ENCODE measurements at regions not wholly inside any gene's neighbourhood (a gene's known extent, or its start where the extent isn't known, plus 50 kb on each side); places are given as distances from the start of the nearest gene placed in this dataset.

DNA sequence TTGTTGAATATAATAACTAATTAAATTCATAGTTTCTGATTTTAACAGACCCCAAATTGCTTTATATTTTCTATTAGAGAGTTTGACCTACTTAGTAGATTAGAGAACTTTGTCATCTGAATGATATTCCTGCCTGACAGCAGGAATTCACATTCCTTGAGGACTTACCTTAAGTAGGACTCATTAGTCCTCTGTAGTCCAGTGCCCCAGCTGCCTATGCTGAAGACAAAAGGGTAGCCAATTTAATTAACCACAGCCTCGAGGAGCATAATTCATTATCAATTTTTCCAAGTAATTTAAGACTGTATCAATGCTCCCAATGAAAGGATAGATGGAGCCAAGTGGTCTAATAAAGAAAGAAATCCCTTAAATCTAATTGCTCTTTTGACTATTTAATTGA is 1405.0 kb upstream of the IGFBP7 start:
- ChIA-PET CTCF (no interaction called here), POLR2A (no interaction called here)
- H3K4me1 ChIP-seq (ENCODE audit: control insufficient read depth, insufficient read depth, low read length) = no peaks in the 10 kb centered on the region
- no peaks in the 10 kb centered on the region for H3K36me3 ChIP-seq (ENCODE audit: control insufficient read depth in 2 of 2, insufficient read depth in 1 of 2, low read length in 2 of 2)
- TF ChIP-seq ZNF169 (tag by site-specific recombination; IDR thresholded peaks at IDR 0.05) = no peak
- no peak for TF ChIP-seq SP3 (tag by site-specific recombination; IDR thresholded peaks at IDR 0.05)
- TF ChIP-seq, protein P1, sequence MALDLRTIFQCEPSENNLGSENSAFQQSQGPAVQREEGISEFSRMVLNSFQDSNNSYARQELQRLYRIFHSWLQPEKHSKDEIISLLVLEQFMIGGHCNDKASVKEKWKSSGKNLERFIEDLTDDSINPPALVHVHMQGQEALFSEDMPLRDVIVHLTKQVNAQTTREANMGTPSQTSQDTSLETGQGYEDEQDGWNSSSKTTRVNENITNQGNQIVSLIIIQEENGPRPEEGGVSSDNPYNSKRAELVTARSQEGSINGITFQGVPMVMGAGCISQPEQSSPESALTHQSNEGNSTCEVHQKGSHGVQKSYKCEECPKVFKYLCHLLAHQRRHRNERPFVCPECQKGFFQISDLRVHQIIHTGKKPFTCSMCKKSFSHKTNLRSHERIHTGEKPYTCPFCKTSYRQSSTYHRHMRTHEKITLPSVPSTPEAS (tag by site-specific recombination; IDR thresholded peaks at IDR 0.05) = no peak
- TF ChIP-seq, protein P2, sequence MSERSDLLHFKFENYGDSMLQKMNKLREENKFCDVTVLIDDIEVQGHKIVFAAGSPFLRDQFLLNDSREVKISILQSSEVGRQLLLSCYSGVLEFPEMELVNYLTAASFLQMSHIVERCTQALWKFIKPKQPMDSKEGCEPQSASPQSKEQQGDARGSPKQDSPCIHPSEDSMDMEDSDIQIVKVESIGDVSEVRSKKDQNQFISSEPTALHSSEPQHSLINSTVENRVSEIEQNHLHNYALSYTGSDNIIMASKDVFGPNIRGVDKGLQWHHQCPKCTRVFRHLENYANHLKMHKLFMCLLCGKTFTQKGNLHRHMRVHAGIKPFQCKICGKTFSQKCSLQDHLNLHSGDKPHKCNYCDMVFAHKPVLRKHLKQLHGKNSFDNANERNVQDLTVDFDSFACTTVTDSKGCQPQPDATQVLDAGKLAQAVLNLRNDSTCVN (tag by site-specific recombination; optimal IDR thresholded peaks at IDR 0.05) = no peak
- TF ChIP-seq ZNF48 (tag by site-specific recombination; IDR thresholded peaks at IDR 0.05) = no peak
- no peak for TF ChIP-seq ZNF112 (tag by site-specific recombination; IDR thresholded peaks at IDR 0.05)
- TF ChIP-seq ZNF664 (tag by site-specific recombination; IDR thresholded peaks at IDR 0.05) = no peak
- no peak for TF ChIP-seq IKZF3 (tag by site-specific recombination; IDR thresholded peaks at IDR 0.05)
- H3K9me3 ChIP-seq (ENCODE audit: control insufficient read depth, insufficient read depth, low read depth, low read length) = no peaks in the 10 kb centered on the region
- H3K27ac ChIP-seq (ENCODE audit: extremely low read depth, low read depth, low read length) = no peak overlapping the region
- H3K4me3 ChIP-seq (ENCODE audit: low read depth, low read length) = no peak overlapping the region

DNA sequence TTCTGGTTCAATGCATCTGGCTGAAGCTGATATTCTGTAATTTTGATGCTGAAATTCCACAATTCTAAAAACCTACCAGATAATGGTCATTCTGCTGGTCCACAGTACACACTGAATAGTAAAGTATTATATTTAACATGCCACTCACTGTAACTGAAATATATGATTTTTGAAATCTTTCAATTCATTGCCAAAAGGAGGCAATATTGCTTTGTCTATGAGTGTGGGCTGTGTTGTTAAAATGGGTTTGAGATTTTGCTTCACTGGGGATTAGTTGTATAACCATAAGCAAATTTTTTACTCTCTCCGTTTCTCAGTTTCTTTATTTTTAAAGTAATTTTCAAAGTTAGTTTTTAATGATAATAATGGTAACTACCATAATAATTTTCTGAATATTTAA is 1404.1 kb upstream of the IGFBP7 start:
- Histone ChIP-seq H3K4me3 (ENCODE audit: low read depth, low read length) (no peak overlapping the region), H3K9me3 (ENCODE audit: control insufficient read depth, insufficient read depth, low read depth, low read length) (no peaks in the 10 kb centered on the region), H3K27ac (ENCODE audit: extremely low read depth, low read depth, low read length) (no peak overlapping the region), H3K36me3 (ENCODE audit: control insufficient read depth in 2 of 2, insufficient read depth in 1 of 2, low read length in 2 of 2) (no peaks in the 10 kb centered on the region), H3K4me1 (ENCODE audit: control insufficient read depth, insufficient read depth, low read length) (no peaks in the 10 kb centered on the region)
- TF ChIP-seq ZNF791 (tag by site-specific recombination; IDR thresholded peaks at IDR 0.05) (no peak), ZNF23 (tag by site-specific recombination; IDR thresholded peaks at IDR 0.05; ENCODE audit: borderline replicate concordance) (no peak), ZNF114 (tag by site-specific recombination; IDR thresholded peaks at IDR 0.05) (no peak), ZNF501 (tag by site-specific recombination; IDR thresholded peaks at IDR 0.05) (no peak), ZNF184 (tag by site-specific recombination; IDR thresholded peaks at IDR 0.05) (no peak), ZNF19 (tag by site-specific recombination; IDR thresholded peaks at IDR 0.05; ENCODE audit: low read depth) (no peak), SETDB1 (IDR thresholded peaks at IDR 0.05; ENCODE audit: insufficient read length, low read length) (no peak), ZNF664 (tag by site-specific recombination; IDR thresholded peaks at IDR 0.05) (no peak), SCRT1 (tag by site-specific recombination; IDR thresholded peaks at IDR 0.05; ENCODE audit: borderline replicate concordance) (no peak)
- TF ChIP-seq, protein P3, sequence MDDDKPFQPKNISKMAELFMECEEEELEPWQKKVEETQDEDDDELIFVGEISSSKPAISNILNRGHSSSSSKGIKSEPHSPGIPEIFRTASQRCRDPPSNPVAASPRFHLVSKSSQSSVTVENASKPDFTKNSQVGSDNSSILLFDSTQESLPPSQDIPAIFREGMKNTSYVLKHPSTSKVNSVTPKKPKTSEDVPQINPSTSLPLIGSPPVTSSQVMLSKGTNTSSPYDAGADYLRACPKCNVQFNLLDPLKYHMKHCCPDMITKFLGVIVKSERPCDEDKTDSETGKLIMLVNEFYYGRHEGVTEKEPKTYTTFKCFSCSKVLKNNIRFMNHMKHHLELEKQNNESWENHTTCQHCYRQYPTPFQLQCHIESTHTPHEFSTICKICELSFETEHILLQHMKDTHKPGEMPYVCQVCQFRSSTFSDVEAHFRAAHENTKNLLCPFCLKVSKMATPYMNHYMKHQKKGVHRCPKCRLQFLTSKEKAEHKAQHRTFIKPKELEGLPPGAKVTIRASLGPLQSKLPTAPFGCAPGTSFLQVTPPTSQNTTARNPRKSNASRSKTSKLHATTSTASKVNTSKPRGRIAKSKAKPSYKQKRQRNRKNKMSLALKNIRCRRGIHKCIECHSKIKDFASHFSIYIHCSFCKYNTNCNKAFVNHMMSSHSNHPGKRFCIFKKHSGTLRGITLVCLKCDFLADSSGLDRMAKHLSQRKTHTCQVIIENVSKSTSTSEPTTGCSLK (tag by site-specific recombination; IDR thresholded peaks at IDR 0.05) = no peak
- CTCF ChIA-PET = no interaction called here
- POLR2A ChIA-PET = no interaction called here

DNA sequence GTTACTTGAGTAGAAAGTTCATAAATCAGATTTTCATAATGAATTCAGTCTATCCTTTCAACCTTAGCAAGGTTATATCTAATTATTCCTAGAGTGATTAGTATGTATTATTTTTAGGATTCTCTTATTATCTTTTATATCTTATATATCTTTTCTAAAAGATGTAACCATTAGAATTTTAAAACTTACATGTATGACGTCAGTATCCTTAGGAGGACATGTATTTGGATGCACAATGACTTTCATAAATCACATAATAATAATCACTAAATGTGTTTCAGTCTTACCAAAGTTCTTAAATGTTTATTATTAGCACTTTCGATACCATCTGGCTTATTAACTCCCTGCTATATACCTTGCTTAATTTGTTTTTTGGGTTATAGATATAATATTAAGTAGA is 1400.5 kb upstream of the IGFBP7 start:
- TF ChIP-seq SETDB1 (IDR thresholded peaks at IDR 0.05; ENCODE audit: insufficient read length, low read length) (no peak), ZNF274 (IDR thresholded peaks at IDR 0.05; ENCODE audit: low read length) (no peak), ZNF274 (tag by site-specific recombination; IDR thresholded peaks at IDR 0.05; ENCODE audit: borderline replicate concordance) (no peak), ZNF670 (tag by site-specific recombination; IDR thresholded peaks at IDR 0.05; ENCODE audit: low read depth) (no peak), ZNF37A (tag by site-specific recombination; IDR thresholded peaks at IDR 0.05) (no peak), ZBTB8A (tag by site-specific recombination; IDR thresholded peaks at IDR 0.05) (no peak)
- TF ChIP-seq, protein P4, sequence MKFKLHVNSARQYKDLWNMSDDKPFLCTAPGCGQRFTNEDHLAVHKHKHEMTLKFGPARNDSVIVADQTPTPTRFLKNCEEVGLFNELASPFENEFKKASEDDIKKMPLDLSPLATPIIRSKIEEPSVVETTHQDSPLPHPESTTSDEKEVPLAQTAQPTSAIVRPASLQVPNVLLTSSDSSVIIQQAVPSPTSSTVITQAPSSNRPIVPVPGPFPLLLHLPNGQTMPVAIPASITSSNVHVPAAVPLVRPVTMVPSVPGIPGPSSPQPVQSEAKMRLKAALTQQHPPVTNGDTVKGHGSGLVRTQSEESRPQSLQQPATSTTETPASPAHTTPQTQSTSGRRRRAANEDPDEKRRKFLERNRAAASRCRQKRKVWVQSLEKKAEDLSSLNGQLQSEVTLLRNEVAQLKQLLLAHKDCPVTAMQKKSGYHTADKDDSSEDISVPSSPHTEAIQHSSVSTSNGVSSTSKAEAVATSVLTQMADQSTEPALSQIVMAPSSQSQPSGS (tag by site-specific recombination; IDR thresholded peaks at IDR 0.05; ENCODE audit: low read depth) = 0 out of 2 replicates have a peak, but pooled peaks have one; percentile 21
- no peaks in the 10 kb centered on the region for H3K36me3 ChIP-seq (ENCODE audit: control insufficient read depth in 2 of 2, insufficient read depth in 1 of 2, low read length in 2 of 2)
- ChIA-PET POLR2A (no interaction called here), CTCF (no interaction called here)
- H3K9me3 ChIP-seq (ENCODE audit: control insufficient read depth, insufficient read depth, low read depth, low read length) = no peaks in the 10 kb centered on the region
- H3K4me3 ChIP-seq (ENCODE audit: low read depth, low read length) = no peak overlapping the region
- H3K27ac ChIP-seq (ENCODE audit: extremely low read depth, low read depth, low read length) = no peak overlapping the region
- H3K4me1 ChIP-seq (ENCODE audit: control insufficient read depth, insufficient read depth, low read length) = no peaks in the 10 kb centered on the region
